GM23248 (cell line): ENCODE measurements at regions not wholly inside any gene's neighbourhood (a gene's known extent, or its start where the extent isn't known, plus 50 kb on each side); places are given as distances from the start of the nearest gene placed in this dataset.

Experiments
- EZH2 ChIP-seq: fragments of 200-600 bp; sonication (generic); IDR thresholded peaks from 2 replicates; pipeline ENCODE4 v1.6.1; 2018; ENCODE audit warnings: antibody characterized with exemption, mild to moderate bottlenecking; ENCODE audit not compliant: insufficient read depth, poor library complexity, severe bottlenecking
- EZH2phosphoT487 ChIP-seq: fragments of 200-600 bp; sonication (generic); IDR thresholded peaks from 2 replicates; pipeline ENCODE4 v1.6.1; 2018; ENCODE audit warnings: antibody characterized with exemption, moderate library complexity, mild to moderate bottlenecking, low read depth; ENCODE audit not compliant: insufficient read depth

DNA sequence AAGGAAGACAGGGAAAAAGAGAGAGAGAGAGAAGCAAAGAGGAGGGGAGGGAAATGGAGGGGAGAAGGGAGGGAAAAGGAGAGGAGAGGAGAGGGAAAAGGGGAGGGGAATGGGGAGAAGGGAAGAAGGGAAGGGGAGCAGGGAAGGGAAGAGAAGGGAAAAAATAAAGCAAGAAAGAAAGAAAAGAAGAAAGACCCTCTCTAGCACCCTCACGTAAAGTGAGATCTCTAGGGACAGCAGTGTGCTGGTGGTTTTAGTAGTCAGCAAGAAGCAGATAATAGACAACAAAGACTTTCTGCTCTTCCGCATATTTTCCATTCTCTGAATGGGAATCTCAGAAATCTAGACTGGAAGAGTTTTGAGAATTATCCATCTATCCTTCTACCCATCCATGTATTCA lies 201.8 kb upstream of the RFC3 start:
- TF ChIP-seq EZH2 (no peak), EZH2phosphoT487 (no peak)
